Vagina (tissue), 2 donors: ENCODE measurements at regions not wholly inside any gene's neighbourhood (a gene's known extent, or its start where the extent isn't known, plus 50 kb on each side); places are given as distances from the start of the nearest gene placed in this dataset.
"Not testable (repeated sequence)": the region's sequence is repeated elsewhere in the genome, so short reads cannot be mapped to it uniquely, and the experiment has no call there.

Experiments
- DNase-seq, 2 donors: peaks; one replicate each; pipeline ENCODE4 v3.0.0-alpha.2; 2017; ENCODE audit errors: extremely low spot score in 2 of 2
- H3K27ac ChIP-seq: fragments of 200-600 bp; sonication (generic); one replicate; pipeline ENCODE4 v1.5.1; 2019
- H3K27me3 ChIP-seq: fragments of 200-600 bp; sonication (generic); one replicate; pipeline ENCODE4 v1.5.1; 2019
- H3K36me3 ChIP-seq, 2 donors: fragments of 200-600 bp; sonication (generic); one replicate each; pipeline ENCODE4 v1.5.1; 2017 to 2019
- H3K4me1 ChIP-seq: fragments of 200-600 bp; sonication (generic); one replicate; pipeline ENCODE4 v1.5.1; 2019
- H3K4me3 ChIP-seq, 2 donors: fragments of 200-600 bp; sonication (generic); 1 replicate in 1 of 2; 2 replicates in 1 of 2; pipeline ENCODE4 v1.5.1; 2016 to 2019
- H3K9me3 ChIP-seq: fragments of 200-600 bp; sonication (generic); one replicate; pipeline ENCODE4 v1.5.1; 2019
- POLR2A ChIP-seq, 2 donors: fragments of 450-650 bp; IDR thresholded peaks; one replicate each; pipeline ENCODE4 v1.6.1; 2017; ENCODE audit warnings: antibody characterized with exemption in 2 of 2, mild to moderate bottlenecking in 2 of 2, moderate library complexity in 2 of 2
- POLR2AphosphoS5 ChIP-seq, 2 donors: sonication (generic); formaldehyde crosslinking; IDR thresholded peaks; one replicate each; pipeline ENCODE4 v1.9.0; 2017; ENCODE audit warnings: antibody characterized with exemption in 2 of 2, mild to moderate bottlenecking in 2 of 2, low read depth in 1 of 2; ENCODE audit not compliant: insufficient read depth in 1 of 2
- intact Hi-C: fragments of 100-400 bp; cut with DNase I; formaldehyde crosslinking; loops from one replicate; pipeline ENCODE4 v1.15.1; 2023
- TF ChIP-seq, protein P1 (sequence below), 3 experiments: fragments of 450-650 bp in 2 of 3; fragments of 200-600 bp in 1 of 3; sonication (generic) in 1 of 3; IDR thresholded peaks; one replicate each; pipeline ENCODE4 v1.5.1; 2017 to 2019; ENCODE audit warnings: antibody characterized with exemption in 3 of 3, mild to moderate bottlenecking in 2 of 3, moderate library complexity in 2 of 3

DNA sequence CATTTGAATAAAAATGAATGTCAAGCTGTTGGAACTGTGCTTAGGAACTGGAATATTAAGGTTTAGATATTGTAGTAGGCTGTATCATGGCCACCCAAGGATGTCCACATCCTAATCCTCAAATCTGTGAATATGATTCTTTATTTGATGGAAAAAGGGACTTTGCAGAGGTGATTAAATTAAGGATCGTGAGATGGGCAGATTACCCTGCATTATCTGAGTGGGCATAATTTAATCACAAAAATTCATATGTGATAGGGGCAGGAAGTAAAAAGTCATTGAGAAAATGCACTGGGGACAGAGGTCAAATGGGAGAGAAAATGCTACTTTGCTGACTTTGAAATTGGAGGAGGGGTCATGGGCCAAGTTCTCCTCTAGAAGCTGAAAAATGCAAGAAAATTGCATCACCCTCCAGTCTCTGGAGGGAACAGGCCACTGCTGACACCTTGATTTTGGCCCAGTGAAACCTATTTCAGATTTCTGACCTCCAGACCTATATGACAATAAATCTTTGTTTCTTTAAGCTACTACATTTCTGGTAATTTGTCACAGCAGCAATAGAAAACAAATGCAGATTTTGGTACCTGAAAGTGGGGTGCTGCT is 521.4 kb downstream of the PCDH7 start:
- no peaks in the 10 kb centered on the region for H3K27me3 ChIP-seq
- intact Hi-C loops = no loop called here
- peaks cover 10% of the 10 kb centered on the region for H3K9me3 ChIP-seq
- H3K27ac ChIP-seq = no peak overlapping the region
- no peak for DNase-seq
- TF ChIP-seq POLR2A (IDR thresholded peaks at IDR 0.05) (no peak), POLR2AphosphoS5 (IDR thresholded peaks at IDR 0.05; ENCODE audit: insufficient read depth in 1 of 2, low read depth in 1 of 2) (no peak)
- TF ChIP-seq, protein P1, sequence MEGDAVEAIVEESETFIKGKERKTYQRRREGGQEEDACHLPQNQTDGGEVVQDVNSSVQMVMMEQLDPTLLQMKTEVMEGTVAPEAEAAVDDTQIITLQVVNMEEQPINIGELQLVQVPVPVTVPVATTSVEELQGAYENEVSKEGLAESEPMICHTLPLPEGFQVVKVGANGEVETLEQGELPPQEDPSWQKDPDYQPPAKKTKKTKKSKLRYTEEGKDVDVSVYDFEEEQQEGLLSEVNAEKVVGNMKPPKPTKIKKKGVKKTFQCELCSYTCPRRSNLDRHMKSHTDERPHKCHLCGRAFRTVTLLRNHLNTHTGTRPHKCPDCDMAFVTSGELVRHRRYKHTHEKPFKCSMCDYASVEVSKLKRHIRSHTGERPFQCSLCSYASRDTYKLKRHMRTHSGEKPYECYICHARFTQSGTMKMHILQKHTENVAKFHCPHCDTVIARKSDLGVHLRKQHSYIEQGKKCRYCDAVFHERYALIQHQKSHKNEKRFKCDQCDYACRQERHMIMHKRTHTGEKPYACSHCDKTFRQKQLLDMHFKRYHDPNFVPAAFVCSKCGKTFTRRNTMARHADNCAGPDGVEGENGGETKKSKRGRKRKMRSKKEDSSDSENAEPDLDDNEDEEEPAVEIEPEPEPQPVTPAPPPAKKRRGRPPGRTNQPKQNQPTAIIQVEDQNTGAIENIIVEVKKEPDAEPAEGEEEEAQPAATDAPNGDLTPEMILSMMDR (IDR thresholded peaks at IDR 0.05) = no peak
- no peaks in the 10 kb centered on the region for H3K4me1 ChIP-seq
- H3K36me3 ChIP-seq = no peaks in the 10 kb centered on the region
- H3K4me3 ChIP-seq = no peak overlapping the region

DNA sequence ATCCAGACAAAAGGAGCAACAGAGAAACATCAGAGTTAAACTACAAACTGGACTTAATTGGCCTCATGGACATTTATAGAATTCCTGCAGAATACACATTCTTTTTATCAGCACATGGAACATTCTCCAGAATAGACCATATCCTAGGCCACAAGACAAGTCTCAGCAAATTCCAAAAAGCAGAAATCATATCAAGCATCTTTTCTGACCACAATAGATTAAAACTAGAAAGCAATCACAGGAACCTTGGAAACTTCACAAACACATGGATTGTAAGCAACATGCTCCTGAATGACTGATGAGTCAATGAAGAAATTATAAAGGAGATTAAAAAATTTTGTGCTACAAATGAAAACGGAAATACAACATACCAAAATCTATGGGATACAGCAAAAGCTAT is 526.7 kb downstream of the PCDH7 start:
- Histone ChIP-seq H3K9me3 (no peaks in the 10 kb centered on the region), H3K27me3 (no peaks in the 10 kb centered on the region), H3K4me3 (no peak overlapping the region), H3K36me3 (no peaks in the 10 kb centered on the region), H3K27ac (no peak overlapping the region), H3K4me1 (no peaks in the 10 kb centered on the region)
- DNase-seq = no peak
- intact Hi-C loops = no loop called here
- TF ChIP-seq POLR2AphosphoS5 (IDR thresholded peaks at IDR 0.05; ENCODE audit: insufficient read depth in 1 of 2, low read depth in 1 of 2) (no peak), POLR2A (IDR thresholded peaks at IDR 0.05) (no peak)
- TF ChIP-seq, protein P1 (IDR thresholded peaks at IDR 0.05) = no peak

GRCh38 chr4:31259119-31259518 is 539.0 kb downstream of the PCDH7 start:
- no peak overlapping the region for H3K4me3 ChIP-seq
- DNase-seq = no peak
- no peaks in the 10 kb centered on the region for H3K27me3 ChIP-seq
- no peaks in the 10 kb centered on the region for H3K9me3 ChIP-seq
- intact Hi-C loops = no loop called here
- TF ChIP-seq POLR2AphosphoS5 (IDR thresholded peaks at IDR 0.05; ENCODE audit: insufficient read depth in 1 of 2, low read depth in 1 of 2) = no peak
- no peak for TF ChIP-seq POLR2A (IDR thresholded peaks at IDR 0.05)
- TF ChIP-seq, protein P1 (IDR thresholded peaks at IDR 0.05) = no peak
- no peaks in the 10 kb centered on the region for H3K4me1 ChIP-seq
- H3K36me3 ChIP-seq = no peaks in the 10 kb centered on the region
- no peak overlapping the region for H3K27ac ChIP-seq

- TF ChIP-seq POLR2A (IDR thresholded peaks at IDR 0.05) (no peak), POLR2AphosphoS5 (IDR thresholded peaks at IDR 0.05; ENCODE audit: insufficient read depth in 1 of 2, low read depth in 1 of 2) (no peak)
- TF ChIP-seq, protein P1 (IDR thresholded peaks at IDR 0.05) = no peak
- no peak for DNase-seq
- no peaks in the 10 kb centered on the region for H3K27me3 ChIP-seq
- no peaks in the 10 kb centered on the region for H3K4me1 ChIP-seq
- no peaks in the 10 kb centered on the region for H3K36me3 ChIP-seq
- intact Hi-C loops = no loop called here
- H3K27ac ChIP-seq = no peak overlapping the region
- no peaks in the 10 kb centered on the region for H3K9me3 ChIP-seq
- no peak overlapping the region for H3K4me3 ChIP-seq
Observed at GRCh38 chr4:31261632-31262031, 541.5 kb downstream of the PCDH7 start.

DNA sequence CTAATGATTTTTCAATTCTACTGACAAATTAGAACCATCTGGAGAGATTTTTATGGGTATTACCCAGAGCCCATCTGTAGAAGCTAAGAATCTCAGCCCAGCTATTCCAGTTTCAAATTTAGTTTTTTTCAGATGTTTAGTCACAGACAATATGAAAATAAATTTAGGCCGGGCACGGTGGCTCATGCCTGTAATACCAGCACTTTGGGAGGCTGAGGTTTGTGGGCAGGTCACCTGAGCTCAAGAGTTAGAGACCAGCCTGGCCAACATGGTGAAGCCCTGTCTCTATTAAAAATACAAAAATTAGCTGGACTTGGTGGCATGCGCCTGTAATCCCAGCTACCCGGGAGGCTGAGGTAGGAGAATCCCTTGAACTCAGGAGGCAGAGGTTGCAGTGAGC is 545.9 kb downstream of the PCDH7 start:
- H3K27ac ChIP-seq, H3K9me3 ChIP-seq, H3K27me3 ChIP-seq, intact Hi-C loops, DNase-seq, H3K4me3 ChIP-seq, H3K4me1 ChIP-seq, H3K36me3 ChIP-seq: not testable (repeated sequence)
